ENCODE measurements at regions not wholly inside any gene's neighbourhood (a gene's known extent, or its start where the extent isn't known, plus 50 kb on each side); places are given as distances from the start of the nearest gene placed in this dataset.
A peak's percentile ranks its signal among the peaks of the same experiment; 100 is the strongest.

DNA sequence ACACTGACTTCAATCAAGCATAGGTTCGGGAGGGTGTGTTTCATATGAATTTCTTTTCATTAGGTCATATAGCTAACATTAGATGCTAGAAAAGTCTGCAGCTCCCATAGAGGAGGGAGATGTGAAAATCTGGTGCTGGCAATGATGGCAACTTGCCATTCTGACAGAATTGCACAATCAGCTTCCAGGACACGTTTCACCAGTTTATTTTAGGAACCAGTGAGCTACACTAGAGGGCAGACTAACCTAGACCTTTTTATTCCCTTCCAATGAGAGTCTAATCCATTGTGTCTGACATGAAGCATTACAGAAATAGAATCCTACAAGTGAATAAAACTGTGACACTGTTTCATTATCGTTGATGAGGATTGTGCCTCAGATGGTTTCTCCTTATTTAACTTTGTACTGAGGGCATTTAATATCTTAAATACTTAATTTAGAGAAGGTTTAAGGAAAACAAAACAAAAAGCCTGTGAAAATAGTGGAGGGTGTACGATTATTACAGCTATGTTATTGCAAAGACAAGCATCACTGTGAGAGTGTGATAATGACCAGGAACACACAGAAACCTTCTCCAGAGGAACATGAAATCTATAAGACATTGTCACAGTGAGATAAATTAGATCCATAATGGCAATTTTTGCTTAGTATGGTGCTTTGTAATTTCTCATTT, 363.3 kb upstream of the RPS23 start (continued):
- TF ChIP-seq, protein P1, sequence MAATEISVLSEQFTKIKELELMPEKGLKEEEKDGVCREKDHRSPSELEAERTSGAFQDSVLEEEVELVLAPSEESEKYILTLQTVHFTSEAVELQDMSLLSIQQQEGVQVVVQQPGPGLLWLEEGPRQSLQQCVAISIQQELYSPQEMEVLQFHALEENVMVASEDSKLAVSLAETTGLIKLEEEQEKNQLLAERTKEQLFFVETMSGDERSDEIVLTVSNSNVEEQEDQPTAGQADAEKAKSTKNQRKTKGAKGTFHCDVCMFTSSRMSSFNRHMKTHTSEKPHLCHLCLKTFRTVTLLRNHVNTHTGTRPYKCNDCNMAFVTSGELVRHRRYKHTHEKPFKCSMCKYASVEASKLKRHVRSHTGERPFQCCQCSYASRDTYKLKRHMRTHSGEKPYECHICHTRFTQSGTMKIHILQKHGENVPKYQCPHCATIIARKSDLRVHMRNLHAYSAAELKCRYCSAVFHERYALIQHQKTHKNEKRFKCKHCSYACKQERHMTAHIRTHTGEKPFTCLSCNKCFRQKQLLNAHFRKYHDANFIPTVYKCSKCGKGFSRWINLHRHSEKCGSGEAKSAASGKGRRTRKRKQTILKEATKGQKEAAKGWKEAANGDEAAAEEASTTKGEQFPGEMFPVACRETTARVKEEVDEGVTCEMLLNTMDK (IDR thresholded peaks at IDR 0.05; ENCODE audit: borderline replicate concordance, insufficient read depth, low read depth, low read length, poor library complexity, severe bottlenecking), result peak; percentile 76
- TF ChIP-seq MEF2A (IDR thresholded peaks at IDR 0.05; ENCODE audit: control insufficient read depth, low read depth, low read length) (no peak), ZBTB1 (CRISPR knock-in tag; IDR thresholded peaks at IDR 0.05; ENCODE audit: borderline replicate concordance, low read depth) (no peak), ZFX (CRISPR knock-in tag; IDR thresholded peaks at IDR 0.05) (no peak), TBP (optimal IDR thresholded peaks at IDR 0.05; ENCODE audit: low read depth, low read length) (no peak), BHLHE40 (IDR thresholded peaks at IDR 0.05; ENCODE audit: low read length) (peak; percentile 63), CREBBP (IDR thresholded peaks at IDR 0.05; ENCODE audit: low read depth, low read length) (no peak), ATF1 (CRISPR knock-in tag; IDR thresholded peaks at IDR 0.05) (no peak), ATF1 (tag; IDR thresholded peaks at IDR 0.05) (peak; percentile 30), SMAD3 (CRISPR knock-in tag; conservative IDR thresholded peaks at IDR 0.05) (no peak), FOXA1 (IDR thresholded peaks at IDR 0.05; ENCODE audit: borderline replicate concordance) (no peak), GABPA (tag; conservative IDR thresholded peaks at IDR 0.05; ENCODE audit: low read depth) (no peak)
- TF ChIP-seq, protein P2, sequence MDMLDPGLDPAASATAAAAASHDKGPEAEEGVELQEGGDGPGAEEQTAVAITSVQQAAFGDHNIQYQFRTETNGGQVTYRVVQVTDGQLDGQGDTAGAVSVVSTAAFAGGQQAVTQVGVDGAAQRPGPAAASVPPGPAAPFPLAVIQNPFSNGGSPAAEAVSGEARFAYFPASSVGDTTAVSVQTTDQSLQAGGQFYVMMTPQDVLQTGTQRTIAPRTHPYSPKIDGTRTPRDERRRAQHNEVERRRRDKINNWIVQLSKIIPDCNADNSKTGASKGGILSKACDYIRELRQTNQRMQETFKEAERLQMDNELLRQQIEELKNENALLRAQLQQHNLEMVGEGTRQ (CRISPR knock-in tag; IDR thresholded peaks at IDR 0.05), result no peak
- TF ChIP-seq, protein P3, sequence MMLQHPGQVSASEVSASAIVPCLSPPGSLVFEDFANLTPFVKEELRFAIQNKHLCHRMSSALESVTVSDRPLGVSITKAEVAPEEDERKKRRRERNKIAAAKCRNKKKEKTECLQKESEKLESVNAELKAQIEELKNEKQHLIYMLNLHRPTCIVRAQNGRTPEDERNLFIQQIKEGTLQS (IDR thresholded peaks at IDR 0.05), result peak; percentile 53; the same call in 1 of the 2 replicates
- TF ChIP-seq, protein P3 (CRISPR knock-in tag; conservative IDR thresholded peaks at IDR 0.05), result no peak
- TF ChIP-seq, protein P4, sequence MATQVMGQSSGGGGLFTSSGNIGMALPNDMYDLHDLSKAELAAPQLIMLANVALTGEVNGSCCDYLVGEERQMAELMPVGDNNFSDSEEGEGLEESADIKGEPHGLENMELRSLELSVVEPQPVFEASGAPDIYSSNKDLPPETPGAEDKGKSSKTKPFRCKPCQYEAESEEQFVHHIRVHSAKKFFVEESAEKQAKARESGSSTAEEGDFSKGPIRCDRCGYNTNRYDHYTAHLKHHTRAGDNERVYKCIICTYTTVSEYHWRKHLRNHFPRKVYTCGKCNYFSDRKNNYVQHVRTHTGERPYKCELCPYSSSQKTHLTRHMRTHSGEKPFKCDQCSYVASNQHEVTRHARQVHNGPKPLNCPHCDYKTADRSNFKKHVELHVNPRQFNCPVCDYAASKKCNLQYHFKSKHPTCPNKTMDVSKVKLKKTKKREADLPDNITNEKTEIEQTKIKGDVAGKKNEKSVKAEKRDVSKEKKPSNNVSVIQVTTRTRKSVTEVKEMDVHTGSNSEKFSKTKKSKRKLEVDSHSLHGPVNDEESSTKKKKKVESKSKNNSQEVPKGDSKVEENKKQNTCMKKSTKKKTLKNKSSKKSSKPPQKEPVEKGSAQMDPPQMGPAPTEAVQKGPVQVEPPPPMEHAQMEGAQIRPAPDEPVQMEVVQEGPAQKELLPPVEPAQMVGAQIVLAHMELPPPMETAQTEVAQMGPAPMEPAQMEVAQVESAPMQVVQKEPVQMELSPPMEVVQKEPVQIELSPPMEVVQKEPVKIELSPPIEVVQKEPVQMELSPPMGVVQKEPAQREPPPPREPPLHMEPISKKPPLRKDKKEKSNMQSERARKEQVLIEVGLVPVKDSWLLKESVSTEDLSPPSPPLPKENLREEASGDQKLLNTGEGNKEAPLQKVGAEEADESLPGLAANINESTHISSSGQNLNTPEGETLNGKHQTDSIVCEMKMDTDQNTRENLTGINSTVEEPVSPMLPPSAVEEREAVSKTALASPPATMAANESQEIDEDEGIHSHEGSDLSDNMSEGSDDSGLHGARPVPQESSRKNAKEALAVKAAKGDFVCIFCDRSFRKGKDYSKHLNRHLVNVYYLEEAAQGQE (IDR thresholded peaks at IDR 0.05; ENCODE audit: borderline replicate concordance), result peak; percentile 55; the same call in 1 of the 2 replicates
- TF ChIP-seq, protein P4 (CRISPR knock-in tag; IDR thresholded peaks at IDR 0.05; ENCODE audit: low read depth), result no peak
